GM19328 (cell line): ENCODE measurements at regions not wholly inside any gene's neighbourhood (a gene's known extent, or its start where the extent isn't known, plus 50 kb on each side); places are given as distances from the start of the nearest gene placed in this dataset.
"Not testable (repeated sequence)": the region's sequence is repeated elsewhere in the genome, so short reads cannot be mapped to it uniquely, and the experiment has no call there.

Experiments
- ATAC-seq: cut with Tn5 transposase; IDR thresholded peaks from one replicate; pipeline ENCODE4 v1.9.1; 2021; ENCODE audit warnings: mild to moderate bottlenecking, moderate library complexity; ENCODE audit not compliant: unreplicated experiment

GRCh38 chr7:76971201-76971600 is 61.0 kb downstream of the SPDYE17 start:
- not testable (repeated sequence) for ATAC-seq

DNA sequence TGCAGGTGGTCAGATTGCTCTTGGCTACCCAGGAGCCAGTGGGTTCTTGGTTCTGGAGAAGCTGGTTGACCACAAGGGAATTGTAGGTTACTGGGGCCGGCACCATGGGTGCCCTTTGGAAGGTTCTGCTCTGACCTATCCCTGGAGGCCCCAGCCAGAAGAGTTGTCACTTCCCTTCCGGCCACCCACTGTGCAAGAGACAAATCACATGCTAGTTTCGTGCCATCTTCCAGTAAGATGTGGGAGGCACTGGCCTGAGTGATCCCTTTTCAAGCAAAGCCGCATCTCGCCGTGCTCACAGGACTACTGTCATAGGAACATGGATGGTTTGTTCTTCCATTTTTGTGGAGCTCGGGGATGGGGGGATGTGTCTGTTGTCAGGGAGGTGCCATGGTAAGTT is 62.3 kb downstream of the SPDYE17 start:
- not testable (repeated sequence) for ATAC-seq

GRCh38 chr7:76965731-76966548 is 66.2 kb downstream of the SPDYE17 start:
- not testable (repeated sequence) for ATAC-seq

DNA sequence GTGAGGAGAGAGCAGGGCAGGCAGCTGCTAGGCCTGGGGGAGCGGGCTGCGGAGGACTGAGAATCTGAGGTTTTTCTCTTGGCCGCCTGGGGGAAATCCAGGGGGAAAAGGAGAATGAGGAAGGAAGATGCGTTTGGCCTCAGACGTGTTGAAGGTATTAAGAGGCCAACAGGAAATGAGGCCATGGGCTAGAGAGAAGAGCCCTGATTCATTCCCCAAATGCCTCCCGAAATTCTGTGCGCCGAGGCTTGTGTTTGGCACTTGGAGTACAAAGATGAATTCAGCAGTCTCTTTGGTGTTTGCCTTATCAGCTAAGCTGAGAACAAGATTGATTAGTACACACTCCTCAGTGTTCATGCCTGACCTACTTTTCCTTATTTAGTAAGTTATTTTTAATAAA is 68.1 kb downstream of the SPDYE17 start:
- not testable (repeated sequence) for ATAC-seq

- ATAC-seq, result not testable (repeated sequence)
These were observed 69.1 kb downstream of the SPDYE17 start for GRCh38 chr7:76963061-76963460.

DNA sequence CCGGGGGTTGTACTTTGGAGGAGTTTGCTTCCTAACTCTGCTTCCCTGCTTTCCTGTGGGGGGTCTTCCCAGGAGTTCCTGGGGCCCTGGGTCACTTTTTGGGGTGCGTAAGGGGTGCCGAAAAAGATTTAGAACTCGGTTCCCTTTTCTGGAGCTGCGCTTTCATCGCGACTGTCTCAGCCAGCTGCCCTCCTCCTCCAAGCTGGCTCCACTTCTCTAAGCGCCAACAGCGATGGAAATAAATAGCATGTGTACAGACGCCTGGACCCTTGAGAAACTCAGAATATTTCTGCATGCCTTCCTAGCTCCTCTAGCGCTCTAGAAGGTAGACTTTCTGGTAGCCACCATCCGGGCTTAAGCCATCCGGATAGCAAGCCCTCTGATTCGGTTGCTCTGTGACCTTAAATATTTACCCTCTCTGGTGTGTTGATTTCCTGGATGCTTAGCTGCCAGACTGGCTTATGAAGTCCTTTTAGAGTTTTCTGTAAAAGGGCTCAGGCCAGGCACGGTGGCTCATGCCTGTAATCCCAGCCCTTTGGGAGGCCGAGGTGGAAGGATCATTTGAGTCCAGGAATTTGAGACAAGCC is 71.7 kb downstream of the SPDYE17 start:
- ATAC-seq, result not testable (repeated sequence)

DNA sequence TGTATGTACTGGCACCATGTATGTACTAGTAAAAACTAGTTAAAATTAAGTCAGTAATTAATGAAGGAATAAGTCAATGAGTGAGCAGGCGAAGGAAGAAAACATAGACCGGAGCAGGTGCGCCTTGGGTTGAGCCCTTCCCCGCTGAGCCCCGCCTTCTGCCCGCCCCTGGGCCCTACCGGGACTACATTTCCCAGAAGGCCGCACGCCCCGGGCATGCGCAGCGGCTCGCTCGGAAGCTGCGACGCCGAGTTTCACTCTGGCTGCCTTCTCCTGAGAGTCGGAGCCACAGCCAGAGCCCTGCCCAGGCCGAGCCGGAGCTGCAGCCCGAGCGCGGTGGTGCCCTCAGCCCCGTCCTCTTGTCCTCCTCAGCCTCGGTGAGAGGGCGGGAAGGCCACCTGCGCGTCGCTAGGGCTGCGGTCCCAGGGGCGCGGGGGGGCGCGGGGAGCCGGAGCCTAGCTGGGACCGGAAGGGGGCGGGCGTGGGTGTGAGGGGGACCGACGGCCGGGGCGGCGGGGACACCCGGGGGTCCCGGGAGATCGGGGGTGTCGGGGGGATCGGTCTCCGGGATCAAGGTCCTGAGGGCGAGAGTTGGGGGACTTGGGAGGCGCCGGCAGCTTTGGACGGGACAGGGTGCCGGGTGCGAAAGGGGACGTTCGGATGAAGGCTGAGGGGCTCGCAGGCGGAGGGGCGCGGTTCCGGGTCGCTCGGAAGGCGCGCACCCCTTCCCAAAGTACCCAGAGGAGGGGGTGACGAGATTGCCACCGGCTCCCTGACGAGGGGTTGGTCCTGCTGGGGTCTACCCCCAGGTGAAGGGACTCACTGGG is 72.4 kb downstream of the SPDYE17 start:
- ATAC-seq, result peak; percentile 97

DNA sequence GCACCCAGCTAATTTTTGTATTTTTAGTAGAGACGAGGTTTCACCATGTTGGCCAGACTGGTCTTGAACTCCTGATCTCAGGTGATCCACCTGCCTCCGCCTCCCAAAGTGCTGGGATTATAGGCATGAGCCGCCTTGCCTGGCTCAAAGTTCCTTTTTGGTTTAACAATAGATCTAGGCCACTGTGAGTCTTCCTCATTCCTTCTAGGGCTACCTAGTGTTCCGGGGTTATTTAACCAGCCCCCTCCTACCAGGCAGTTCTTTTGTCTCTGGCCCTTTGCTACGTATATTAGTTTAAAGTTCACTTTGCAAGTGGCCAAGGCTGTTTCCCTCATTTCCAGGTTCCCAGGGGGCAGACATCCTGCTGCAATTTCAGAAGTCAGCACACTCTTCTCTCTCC is 75.6 kb downstream of the SPDYE17 start:
- ATAC-seq, result not testable (repeated sequence)

DNA sequence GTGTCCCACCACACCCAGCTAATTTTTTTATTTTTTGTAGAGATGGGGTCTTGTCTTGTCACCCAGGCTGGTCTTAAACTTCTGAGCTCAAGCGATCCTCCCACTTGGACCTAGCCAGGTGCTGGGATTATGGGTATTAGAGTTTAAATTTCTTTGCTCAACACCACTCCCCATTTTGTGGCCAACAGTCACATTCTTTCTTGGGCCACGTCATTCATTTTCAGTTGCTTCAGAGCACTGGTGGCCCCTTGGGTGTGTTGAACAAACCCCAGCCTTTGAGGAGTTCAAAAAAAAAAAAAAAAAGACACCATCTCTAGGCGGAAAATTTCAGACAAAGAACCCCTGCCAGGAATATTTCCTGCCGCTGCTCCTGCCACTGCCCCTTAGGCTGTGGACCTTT is 77.0 kb downstream of the SPDYE17 start:
- ATAC-seq, result not testable (repeated sequence)

DNA sequence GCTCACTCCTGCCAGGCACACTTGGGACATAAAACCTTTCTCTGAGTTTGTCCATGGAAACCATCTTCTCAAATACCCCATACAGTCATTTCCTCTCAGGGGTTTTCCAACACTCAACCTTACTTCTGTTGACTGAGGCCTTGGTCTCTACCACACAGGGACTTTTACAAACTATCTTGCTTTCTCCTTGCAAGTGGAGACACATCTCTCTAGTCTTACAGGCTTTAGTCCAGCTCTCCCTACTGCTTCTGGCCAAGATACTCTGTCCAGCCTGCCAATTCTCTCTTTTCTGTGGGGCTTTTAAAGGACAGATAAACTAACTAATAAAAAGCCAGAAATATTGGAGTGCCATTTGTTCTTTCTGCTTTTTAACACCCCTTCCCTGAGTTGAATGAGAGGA is 87.6 kb downstream of the SPDYE17 start:
- ATAC-seq, result not testable (repeated sequence)

DNA sequence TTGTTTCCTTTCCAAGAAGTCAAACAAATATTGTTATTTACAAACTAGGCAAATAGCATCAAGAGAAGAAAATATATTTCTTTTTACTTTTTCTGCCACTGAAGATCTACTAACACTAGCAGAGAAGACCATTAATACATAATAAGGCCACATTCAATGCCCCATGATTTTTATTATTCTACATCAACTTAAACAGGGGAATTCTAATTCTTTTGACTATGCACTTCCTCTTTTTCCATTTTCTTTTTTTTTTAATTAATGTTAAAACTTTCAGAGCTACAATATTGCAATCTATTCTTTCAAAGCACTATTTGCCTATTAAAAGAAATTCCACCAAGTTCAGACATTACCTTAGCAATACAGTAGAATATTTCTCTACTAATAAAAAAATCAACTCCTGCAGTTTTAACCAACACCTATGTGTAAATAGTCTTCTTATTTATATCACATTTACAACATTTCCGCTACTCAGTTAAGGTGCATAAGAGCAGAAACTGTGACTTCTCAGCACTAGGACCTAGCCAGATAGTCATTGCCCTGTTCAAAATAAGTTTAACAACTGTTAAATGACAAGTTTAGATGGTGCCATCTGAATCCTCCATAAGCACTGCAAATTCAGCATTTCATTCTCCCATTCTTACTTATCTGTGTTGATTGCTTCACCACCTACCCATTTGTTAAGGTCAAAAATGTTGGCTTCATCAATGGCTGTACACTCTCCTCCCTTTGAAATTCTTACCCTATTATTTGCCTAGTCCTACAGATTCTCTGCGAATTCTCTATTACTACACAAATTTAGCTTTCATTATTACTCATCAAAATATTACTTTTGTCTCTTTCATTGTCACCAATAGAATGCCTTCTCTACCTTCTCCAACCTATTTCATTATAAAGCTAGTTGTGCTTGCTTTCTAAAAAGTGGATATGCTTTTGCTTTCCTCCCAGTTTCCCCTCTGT is 90.1 kb downstream of the SPDYE17 start:
- ATAC-seq, result not testable (repeated sequence)

- not testable (repeated sequence) for ATAC-seq
These were observed 94.4 kb downstream of the SPDYE17 start for GRCh38 chr7:76937781-76938180.

DNA sequence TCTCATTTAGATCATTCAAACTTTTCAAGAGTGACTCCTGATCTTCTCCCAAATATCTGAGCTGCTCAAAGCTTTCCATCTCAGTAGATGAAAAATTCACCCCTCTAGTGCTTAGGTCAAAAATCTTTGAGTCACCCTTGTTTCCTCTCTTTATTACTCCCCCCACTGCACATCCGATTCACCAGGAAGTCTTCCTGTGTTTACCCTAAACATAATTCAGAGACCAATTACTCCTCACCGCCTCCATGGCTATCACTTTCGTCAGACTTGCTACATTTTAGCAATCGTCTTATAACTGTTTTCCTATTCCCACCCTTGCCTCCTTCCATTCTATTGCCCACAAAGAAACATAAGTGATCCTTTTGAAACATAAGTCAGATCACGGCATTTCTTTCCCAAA is 94.8 kb downstream of the SPDYE17 start:
- not testable (repeated sequence) for ATAC-seq

- ATAC-seq, result peak; percentile 58
These were observed 95.8 kb downstream of the SPDYE17 start for GRCh38 chr7:76936346-76936745.

DNA sequence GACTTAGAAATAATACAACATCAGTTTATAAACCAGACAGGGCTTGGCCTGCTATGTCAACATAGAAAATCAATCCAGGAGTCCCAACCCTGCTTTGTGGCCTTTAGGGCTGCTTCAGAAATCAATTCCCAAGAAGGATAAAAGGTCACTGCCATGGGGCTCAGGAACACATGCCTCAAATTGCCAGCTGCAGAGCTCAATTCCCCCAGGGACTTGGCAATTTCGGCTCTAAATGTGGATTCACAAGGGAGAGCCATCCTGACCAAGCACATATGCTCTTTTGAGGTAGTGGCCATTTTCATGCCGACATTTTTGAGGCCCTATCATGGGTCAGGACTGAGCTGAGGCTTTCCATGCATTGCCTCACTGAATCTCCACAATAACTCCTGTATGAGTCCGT is 97.5 kb downstream of the SPDYE17 start:
- not testable (repeated sequence) for ATAC-seq

- ATAC-seq, result not testable (repeated sequence)
These were observed 99.2 kb downstream of the SPDYE17 start for GRCh38 chr7:76932957-76933356.

GRCh38 chr7:76931441-76931840 is 100.7 kb downstream of the SPDYE17 start:
- not testable (repeated sequence) for ATAC-seq

DNA sequence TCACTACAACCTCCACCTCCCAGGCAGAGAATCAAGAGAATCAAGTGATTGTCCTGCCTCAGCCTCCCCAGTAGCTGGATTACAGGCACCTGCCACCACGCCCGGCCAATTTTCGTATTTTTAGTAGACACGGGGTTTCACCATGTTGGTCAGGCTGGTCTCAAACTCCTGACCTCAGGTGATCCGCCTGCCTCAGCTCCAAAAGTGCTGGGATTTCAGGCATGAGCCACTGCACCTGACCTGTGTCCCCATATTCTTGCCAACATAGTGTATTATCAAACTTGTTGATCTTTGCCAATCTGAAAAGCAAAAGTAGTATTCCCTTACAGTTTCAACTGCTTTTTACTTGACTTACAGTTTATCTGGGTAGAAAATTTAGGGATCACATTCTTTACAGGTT is 101.7 kb downstream of the SPDYE17 start:
- not testable (repeated sequence) for ATAC-seq

DNA sequence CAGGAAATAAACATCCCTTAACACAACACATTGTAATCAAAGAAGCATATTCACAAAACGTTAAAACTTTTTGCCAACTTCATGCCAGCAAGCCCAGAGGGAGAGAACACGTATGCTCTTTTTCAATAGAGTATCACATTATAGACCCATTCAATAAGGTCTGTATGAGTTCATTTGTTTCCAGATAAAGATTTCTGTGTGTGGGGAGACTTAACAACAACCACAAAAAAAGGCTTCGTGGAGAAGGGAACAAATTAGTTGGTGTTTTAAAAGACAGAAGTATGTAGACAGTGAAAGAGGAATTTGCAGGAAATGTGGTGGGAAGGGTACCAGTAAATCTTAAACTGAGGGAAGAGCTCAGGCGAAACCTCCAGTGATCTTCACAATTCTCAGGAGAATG is 103.4 kb downstream of the SPDYE17 start:
- not testable (repeated sequence) for ATAC-seq

DNA sequence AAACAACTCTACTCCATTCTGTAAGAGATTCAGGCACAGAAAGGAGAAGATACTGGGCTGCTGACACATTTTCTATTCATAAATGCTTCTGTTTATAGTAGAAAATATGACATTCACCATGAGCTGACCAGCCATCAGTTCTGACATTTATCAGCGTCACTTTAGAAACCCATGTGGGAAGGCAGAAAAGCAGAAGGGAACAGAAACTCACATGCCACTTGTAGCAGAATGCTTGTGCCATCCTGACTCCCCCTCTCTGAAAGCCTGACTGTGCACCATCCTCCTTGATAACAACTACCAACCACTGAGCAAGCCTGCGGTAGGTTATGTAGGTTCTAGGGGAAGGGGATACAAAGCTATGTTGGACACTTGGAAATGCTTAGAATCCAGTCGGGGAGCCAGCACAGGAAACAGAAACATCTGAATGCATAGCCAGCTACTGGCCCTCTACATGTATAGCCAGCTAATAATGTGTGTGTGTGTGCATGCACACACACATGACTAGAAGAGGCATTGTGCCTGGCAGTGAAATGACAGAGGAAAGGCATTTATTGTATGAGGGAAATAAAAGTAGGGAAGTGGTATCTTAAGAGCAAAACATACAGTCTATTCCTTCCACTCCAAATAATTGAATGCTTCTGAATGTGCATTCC is 104.3 kb downstream of the SPDYE17 start:
- ATAC-seq, result peak; percentile 71
